GM18870 (cell line): ENCODE measurements at regions not wholly inside any gene's neighbourhood (a gene's known extent, or its start where the extent isn't known, plus 50 kb on each side); places are given as distances from the start of the nearest gene placed in this dataset.

ENCODE experiments used
- ATAC-seq: cut with Tn5 transposase; IDR thresholded peaks from one replicate; pipeline ENCODE4 v1.9.1; 2021; ENCODE audit warnings: moderate library complexity; ENCODE audit not compliant: unreplicated experiment

DNA sequence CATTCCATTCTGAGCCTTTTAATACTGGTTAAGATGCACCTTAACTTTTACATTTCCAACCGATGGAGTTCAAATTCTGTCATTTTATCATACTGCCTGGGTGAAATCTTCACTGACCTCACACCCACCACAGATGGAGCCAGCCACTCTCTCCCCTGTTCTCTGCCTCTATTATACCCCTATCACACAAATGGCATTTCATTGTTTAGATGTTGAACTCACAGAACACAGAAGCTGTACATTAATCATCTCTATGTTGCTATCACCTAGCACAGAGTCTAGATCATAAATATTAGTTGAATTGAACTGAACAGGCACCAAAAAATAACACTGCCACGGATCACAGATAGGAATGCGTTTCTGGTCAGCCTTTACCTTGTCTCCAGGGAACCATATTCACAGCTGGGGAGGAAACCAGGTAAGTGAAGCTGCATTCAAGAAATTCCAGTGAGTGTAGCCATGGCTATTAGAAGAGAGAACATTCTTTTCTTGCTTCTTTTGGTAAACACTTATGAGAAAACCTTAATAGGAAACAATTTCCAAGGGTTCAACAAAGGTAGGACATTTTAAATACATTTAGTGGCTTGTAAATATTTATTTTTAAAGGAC, 194.9 kb upstream of the RMST start:
- no peak for ATAC-seq

DNA sequence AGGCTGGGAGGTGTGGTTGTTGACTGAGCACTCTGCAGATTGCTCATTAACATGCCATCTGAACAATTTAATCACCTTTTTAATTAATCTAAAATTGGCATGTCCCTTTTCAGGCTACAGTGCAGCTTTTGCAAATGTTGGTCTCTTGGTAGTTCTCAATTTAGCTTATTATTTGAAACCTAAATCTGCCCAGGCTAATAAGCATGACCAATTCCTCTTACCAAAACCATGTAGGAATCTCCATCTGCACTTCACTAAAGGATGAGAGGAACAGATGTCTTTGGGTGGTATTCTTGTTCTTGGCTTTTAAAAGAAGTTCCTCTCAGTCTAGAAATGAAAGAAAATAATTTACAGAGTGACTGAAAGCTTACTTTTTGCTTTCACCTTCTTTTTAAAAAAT, 190.1 kb upstream of the RMST start:
- no peak for ATAC-seq

DNA sequence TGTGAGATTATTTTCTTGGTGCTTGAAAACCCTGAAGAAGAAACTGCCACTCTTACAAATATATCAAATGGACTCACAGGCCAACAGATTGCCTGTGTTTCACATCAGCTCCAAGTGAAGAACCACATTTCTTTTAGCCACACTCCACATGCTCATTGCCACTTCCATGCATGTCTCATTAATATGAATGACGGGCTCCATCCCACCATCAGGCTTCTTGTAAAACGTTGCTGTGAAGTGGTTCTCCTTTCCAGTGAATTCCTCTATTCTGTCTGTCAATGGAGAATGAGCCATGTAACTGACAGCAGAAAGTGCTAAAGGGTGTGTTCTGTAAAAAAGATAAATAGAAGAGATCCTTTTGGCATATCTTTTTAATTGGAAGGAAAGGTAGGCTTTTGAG, 188.2 kb upstream of the RMST start:
- ATAC-seq = no peak

DNA sequence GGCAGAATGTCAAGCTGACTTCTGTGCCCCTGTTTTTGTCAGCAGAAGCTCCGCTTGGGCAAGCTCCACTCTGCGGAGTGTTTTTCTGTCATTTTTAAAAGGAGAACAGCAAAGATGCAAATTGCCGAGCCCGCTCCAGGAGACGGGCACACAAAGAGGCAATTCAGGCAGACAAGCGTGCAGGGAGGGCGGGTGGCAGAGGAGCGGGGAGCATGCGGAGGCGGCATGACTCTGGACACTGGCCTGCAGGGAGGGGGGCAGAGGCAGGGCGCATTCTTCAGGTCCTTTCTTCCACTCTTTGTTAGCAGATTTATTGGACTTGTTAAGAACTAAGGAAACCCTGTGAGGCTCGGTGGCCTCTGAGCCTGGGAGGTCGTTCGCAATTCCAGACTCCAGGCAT, 187.3 kb upstream of the RMST start:
- no peak for ATAC-seq

DNA sequence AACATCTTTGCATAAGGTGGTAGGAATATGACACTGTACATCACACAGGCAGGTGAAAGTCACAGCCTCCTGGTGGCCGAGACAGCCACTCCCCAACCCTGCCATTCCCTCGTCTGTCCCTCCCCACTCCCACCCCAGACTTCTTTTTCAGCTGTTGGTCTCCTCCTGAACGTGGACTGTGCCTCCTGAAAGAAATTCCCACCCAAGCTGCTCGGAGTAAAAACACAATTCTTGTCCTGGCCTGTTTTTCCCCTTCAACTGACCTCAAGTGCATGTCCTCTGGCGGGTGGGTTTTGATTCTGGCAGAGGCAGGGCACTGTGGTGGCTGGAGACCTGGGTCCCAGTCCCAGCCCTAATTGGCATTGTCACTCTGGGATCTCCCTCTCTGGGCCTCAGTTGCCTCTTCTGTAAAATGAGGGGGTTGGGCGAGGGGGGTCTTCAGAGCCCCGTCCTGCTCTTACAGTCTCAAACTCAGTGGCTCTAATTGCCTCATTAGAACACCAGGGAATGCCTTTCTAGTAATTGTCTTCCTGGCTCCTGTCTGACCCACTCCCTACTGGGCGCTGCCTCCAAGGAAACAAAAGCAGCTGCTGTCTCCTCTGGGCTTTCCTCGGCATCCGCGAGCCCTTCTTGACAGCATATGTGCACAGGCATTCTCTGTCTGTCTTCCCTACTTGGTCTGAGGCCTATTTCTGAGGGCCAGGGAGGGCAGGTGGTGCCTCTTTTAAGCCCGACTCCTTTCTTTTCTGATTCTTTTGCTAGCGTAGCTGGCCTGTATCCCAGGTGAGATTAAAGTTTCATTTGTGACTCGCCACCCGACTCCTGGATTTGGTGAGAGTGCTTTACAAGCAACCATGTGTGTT, 186.6 kb upstream of the RMST start:
- ATAC-seq = no peak

DNA sequence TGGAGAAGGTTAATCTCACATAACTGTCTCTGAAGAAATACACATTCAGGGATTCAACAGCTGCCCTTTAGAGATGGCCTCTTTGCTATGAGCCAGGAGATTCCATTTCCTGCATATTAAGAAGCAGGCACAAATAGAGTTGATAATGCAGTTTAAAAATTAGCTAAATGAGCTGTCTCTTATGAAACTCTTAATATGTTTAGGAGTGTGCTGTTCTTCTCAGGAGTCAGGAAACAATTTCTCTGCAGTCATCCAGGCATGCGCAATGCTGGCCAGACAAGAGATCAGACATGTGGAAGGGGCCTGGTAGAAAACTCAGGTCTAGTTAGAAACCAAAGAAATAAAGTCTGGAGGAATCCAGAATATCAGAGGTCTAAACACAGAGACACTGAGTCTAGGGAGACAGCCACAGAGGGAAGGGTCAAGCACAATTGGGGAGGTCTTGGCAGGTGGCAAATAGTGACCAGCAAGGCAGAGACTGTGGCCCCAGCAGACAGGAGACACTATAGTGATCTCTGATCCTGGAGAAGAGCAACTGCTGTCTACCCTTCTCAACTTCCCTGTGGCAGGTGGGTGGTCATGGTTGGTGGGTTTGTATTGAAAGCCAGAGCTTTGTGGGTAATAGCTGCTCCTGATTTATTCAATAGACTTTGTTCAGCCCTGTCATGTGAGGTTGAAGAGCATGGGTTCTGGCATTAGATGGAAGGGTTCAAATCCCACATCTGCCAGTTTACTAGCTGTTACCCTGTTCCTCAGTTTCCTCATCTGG, 185.8 kb upstream of the RMST start:
- no peak for ATAC-seq

DNA sequence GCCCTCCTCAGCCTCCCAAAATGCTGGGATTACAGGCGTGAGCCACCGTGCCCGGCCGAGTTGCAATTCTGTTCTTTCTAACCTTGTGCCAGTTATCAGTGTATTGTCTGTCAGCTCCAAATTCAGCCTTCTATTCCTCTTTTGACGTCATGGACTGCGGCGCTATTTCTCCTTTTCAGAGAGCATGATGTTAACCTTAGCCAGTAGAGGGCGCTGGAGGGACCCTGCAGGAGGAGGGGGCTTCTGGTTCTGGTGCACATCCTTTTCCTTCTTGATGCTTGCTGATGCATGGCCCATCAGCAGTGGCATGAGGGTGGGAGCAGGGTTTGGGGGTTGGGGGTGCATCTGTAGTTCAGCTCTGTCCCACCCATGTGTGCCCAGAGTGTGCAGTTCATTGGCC, 179.3 kb upstream of the RMST start:
- no peak for ATAC-seq

DNA sequence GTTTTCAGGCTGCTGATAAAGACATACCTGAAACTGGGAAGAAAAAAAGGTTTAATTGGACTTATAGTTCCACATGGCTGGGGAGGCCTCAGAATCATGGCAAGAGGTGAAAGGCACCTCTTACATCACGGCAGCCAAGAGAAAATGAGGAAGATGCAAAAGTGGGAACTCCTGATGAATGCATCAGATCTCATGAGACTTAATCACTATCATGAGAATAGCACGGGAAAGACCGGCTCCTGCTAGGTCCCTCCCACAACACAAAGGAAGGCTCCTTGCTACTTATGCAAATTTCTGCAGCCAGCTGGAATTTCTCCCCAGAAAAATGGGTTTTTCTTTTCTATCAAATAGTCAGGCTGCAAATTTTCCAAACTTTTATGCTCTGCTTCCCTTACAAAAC, 174.1 kb upstream of the RMST start:
- ATAC-seq = no peak

DNA sequence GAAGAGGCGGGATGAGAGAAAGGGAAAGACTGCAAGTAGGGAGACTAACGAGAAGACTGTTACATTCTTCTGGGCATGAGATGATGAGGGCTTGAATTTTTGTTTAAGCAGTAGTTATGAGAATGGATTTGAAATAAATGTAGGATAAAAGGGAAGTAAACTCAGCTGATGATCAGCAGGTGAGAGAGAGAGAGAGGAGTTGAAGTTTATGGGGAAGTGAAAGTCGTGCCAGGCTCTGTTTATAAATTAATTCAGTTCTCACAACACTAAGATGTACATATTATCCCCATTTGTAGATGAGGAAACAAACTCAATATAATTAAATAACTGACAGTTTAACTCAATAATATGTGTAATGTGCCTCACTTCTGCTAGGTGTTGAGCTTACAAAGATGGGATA, 170.0 kb upstream of the RMST start:
- ATAC-seq = no peak

DNA sequence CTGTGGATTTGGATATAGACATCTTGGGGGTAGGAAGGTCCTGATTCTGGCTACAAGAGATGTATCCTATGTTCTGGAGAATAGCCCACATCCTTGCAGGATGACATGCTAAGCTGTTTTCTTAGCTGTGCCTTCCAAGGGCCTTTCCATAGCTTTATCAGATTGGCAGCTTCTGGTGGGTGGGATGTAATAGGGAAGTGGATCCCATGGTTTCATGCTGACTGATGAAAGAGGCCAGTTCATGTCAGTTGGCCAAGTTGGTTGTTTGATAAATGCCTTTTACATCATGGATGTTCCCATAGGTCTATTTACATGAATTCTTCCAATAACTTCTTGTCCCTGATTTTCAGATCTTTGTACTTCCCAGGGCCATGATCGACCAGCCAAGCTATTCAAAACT, 169.1 kb upstream of the RMST start:
- no peak for ATAC-seq

DNA sequence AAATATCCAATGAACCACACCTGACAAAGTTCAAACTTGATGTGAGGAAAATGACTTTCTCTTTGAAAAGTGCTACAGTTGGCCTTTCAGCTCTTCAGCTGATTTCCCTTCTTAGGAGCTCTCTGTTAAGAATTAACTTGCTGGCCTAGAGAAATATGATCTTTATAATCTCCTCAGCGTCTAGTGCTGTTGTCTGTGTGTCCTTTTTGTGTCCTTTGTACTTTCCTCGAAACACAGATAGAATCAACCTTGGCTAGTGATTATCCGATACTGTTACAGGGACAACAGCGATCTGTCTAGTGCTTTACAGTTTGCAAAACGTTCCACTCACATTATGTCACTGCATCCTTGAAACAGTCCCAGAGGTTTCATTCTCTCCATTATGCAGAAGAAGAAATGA, 162.8 kb upstream of the RMST start:
- ATAC-seq = no peak

DNA sequence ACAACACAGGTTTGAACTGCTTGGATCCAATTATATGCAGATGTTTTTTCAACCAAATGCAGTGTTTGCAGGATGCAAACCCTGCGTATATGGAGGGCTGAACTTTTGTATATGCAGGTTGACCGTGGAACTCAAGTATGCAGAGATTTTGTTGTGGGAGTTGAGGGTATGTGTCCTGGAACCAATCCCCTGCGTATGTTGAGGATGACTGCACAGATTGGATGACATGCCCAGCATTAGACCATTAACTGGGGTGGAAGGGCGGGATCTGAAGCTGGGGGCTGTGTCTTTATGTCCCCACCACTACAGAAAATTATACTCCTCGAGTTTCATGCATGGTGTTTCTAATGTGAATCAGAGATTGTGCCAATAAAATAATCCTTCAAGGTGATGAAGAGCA, 162.2 kb upstream of the RMST start:
- ATAC-seq = no peak

DNA sequence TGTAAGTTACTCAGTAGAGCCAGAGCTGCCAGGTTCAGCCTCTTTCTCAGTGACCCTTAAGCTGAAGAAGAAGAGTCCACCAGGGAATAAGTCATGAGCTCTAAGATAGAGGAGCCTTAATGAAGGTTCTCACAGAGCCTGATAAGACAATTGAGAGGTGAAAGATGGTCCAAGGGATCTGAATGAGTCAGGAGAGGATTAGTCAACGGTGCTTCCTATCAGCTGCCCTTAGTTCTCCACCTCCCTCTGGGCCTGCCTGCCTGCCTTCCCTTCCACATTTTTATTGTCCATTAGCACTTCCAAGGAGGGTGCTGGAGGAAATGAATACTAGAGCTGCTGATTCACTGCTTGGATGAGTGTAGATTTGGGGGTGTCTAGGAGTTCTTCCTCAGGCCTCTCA, 161.7 kb upstream of the RMST start:
- ATAC-seq = no peak

DNA sequence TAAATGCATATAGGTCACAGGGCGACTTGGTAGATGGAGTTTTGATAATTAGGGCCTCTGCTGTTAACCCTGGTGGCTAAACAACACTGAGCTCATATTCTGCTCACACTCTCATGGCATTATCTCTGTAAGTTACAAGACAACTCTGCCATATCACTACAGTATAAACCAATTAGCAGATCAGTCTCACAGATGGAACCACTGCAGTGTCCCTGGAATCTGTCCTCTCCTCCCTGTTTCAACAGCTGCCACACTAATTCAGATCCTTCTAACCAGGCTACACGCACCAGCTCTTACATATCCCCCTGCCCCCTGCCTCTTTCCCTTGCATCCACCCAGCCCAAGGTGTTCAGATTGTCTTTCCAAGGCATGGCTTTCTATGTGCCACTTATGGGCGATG, 161.0 kb upstream of the RMST start:
- ATAC-seq = no peak

DNA sequence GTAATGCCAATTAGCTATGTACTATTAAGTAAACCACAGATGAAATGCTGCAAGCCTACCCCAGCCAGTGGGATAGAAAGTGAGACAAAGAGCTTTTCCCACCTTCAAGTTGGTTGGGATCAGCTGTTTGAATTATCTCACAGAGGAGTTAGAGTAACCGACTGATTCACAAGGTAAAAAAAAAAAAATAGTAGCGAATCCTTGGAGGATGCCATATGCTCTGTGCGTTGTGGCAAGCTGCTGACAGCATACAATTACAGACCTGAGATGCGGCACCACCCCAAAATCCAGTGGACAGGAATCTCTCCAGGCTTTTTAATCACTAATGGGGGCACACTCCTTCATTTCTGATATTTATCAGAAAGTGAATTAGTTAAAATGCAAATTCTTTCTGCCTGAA, 157.0 kb upstream of the RMST start:
- no peak for ATAC-seq

DNA sequence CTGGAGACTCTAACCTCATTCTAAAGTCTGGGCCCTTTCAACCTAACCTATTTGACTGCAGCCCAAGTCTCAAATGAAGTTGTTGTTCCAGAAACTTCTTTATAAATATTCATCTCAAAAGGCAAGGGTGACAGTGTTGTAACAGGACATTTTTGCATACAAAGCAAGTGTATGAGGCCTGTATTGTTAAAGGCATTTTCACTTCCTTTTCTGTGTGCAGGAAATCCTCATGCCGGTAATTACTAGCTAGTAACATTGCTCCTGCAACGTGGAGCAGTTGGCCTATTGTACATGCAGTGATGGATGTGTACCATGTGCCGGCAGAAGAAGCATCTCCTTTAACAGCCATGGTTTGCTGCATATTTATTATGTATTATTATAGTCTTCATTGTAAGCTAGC, 156.5 kb upstream of the RMST start:
- peak; percentile 96 for ATAC-seq

DNA sequence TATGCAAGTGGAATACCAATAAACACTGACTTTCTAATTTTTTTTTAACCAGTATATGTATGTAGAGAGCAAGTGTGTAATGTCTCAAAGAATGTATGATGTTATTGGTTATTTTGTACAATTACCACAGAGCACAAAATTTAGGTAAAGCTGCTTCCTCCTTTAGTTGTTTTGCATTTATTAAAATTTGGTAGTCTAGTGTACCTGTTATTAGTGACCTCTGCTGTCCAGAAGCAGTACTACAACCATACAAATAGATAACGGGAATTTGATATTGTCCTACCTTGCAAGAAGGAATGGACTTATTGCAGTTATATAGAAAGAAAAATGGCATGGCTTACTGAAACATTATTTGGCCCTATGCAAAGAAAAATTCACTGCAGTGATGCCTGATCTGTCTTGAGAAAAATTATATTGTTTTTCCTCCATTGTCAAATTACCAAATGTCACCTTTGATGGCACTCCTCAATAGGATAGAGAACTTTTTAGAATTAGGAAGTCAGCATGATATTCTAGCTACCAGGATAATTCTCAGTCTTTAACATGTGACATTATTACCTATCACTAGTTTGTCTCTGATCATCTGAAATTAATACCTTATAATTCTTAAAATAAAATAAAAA, 153.9 kb upstream of the RMST start:
- no peak for ATAC-seq

DNA sequence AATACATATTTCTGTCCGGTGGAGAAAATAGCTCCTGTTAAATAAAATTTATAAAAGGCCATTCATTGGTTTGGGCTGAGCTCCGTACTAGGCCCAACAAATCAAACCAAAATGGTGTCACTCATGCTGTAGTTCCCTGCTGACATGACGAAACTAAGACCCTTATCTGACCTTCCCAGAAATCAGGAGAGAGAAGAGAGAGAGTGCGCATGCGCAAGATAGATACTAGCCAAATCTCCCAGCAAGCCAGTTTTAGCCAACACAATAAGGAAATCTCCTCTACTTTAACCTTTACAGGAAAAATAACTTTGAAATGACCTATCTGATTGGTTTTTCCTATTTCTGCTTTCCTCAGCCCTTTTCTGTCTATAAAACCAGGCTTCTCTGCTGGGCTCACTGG, 152.7 kb upstream of the RMST start:
- ATAC-seq = no peak

DNA sequence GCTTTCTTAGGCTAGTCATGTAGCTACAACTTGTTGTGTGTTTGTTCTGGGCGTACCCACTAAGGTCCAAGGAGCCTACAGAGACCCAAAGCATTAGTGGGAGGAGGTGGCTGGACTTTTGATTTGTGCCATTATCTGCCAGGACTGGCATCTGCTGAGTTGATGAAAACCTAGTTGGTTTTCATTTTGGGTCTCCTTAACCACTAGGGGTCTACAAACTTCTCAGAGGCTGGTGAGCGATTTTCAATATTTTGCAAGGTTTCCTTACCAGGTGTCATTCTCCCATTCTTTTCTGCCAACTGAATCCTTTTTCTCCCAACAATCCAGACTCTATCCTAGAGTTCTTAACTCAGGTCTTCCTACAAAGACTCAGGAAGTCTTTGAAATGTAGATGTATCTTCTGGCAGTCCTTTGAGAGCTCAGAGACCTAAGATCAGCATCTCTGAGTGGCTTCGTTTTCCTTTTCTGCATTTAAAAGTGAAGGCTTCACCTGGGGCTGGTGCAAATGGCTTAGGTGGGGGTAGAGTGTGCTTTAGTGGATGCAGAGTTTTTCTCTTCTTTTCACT, 150.0 kb upstream of the RMST start:
- no peak for ATAC-seq

DNA sequence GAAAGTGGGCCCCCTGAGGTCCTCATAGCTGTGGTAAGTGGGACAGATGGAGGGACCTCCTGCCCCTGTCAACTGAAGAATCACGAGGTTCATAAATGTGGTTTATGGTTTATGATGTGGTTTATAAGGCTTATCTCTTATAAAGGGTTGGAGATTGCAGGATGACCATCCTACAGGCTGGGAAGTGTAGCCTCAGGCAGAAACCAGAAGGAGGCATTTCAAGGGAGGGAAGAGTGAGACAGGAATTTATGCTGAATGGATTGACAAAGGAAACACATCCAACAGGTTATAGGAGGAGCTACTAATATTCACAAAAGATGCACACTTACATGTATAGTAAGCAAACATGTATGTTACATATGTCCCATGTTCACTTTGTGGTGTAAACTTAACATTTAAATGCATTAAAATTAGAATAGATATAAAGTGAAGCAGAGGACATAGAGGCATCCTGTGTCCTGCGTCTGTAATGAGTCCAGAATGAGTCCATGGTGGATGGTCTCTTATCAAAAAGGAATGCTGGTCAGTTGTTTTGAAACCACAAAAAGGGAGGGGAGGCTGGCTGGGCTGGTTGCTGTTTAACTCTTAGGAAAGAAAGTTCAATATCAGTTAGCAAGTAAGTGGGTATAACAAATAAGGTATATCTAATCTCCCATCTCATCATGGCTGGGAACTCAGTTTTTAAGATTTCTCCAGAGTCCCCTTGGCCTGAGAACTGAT, 149.0 kb upstream of the RMST start:
- ATAC-seq = no peak

DNA sequence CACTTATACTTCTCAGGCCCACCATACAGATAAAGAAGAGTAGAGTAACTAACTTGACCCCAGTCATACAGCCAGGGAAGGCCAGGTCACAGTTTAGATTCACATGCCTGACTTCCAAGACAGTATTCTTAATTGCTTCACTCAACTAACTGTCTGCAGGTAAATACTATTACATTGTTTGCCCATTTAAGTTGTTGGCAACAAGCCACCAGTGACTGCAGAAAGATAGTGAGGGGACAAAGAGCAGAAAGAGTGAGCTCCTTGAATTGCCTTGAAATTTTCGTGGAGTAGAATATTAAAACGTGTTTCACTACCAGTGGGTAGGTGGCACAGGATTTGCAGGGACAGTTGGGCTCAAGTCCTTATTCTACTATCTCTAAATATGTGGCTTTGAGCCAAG, 146.3 kb upstream of the RMST start:
- ATAC-seq = no peak
